OCI-M2 (cell line): ENCODE measurements at regions not wholly inside any gene's neighbourhood (a gene's known extent, or its start where the extent isn't known, plus 50 kb on each side); places are given as distances from the start of the nearest gene placed in this dataset.

Experiments
- DNase-seq: peaks from one replicate; lab custom pipeline; 2025; ENCODE audit not compliant: unreplicated experiment; lab: John Stamatoyannopoulos, UW

DNA sequence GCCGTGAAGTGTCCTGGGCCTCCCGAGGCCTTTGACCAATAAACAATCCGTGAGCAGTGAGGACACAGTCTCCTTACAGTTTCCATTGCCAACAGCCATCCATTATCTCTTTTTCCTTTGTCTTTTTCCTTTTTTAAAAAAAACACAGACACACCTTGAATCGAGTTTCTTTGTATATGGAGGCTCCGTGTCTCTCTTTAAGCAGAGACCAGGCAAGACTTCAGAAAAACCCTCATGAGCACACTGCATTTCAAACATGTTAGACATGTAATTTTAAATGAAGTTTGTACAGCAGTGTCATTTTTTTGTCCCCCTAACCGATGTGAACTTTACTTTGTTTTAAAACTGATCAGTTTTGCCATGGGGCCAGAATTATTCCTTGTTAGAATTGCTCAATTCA, 111.1 kb downstream of the SPTSSA start:
- DNase-seq: no peak

DNA sequence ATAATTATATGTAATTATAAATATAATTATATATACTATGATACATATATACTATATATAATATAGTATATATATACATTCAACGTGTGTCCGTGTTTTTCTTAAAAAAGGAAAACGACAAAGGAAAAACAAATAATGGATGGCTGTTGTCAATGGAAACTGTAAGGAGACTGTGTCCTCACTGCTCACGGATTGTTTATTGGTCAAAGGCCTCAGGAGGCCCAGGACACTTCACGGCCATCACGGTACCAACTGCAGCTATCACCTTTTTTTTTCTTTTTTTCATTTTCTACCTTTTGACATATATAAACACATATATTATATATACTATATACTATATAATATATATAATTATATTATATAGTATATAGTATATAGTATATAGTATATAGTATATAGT, 113.4 kb downstream of the SPTSSA start:
- no peak for DNase-seq

DNA sequence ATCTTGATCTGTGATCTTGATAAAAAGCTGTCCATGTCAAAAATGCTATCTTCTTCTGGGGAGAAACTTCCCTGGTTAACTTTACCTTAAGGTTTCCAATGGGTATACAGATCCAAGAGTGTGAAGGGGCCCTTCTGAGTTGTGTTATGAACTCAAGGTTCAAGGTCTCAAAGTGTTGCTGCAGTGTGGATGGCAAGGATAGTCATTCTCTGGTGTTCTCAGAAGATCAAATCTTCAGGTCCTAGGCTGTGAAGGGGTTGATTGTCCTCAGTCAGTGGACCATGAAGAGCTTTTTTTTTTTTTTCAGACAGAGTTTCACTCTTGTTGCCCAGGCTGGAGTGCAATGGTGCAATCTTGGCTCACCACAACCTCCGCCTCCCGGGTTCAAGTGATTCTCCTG, 114.4 kb downstream of the SPTSSA start:
- DNase-seq: no peak

DNA sequence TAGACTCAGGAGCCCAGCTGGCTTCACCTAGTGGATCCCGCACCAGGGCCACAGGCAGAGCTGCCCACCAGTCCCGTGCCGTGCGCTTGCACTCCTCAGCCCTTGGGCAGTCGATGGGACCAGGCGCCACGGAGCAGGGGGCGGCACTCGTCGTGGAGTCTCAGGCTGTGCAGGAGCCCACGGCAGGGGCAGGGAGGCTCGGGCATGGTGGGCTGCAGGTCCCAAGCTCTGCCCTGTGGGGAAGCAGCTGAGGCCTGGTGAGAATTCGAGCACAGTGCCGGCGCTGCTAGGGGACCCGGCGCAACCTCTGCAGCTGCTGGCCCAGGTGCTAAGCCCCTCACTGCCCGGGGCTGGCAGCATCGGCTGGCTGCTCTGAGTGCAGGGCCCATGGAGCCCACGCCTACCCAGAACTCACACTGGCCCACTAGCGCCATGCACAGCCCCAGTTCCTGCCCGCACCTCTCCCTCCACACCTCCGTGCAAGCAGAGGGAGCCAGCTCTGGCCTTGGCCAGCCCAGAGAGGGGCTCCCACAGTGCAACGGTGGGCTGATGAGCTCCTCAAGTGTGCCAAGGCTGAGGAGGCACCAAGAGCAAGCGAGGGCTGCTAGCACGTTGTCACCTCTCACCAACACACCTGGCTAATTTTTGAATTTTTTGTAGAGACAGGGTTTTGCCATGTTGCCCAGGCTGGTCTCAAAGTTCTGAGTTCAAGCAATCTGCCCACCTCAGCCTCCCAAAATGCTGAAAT, 116.1 kb downstream of the SPTSSA start:
- no peak for DNase-seq

DNA sequence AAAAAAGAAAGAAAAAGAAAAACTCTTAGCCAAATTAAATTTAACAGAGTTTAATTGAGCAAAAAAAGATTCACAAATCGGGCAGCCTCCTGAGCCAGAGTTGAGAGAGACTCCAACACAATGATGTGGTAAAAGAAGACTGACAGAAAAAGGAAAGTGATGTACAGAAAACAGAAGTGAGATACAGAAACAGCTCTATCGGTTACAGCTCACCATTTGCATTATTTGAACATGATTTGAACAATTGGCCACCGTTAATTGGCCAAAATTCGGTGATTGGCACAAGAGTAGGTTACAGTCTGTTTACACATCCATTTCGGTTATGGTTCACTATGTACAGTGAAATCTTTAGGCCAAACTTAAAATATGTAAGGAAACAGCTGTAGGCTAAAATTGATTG, 117.7 kb downstream of the SPTSSA start:
- no peak for DNase-seq

DNA sequence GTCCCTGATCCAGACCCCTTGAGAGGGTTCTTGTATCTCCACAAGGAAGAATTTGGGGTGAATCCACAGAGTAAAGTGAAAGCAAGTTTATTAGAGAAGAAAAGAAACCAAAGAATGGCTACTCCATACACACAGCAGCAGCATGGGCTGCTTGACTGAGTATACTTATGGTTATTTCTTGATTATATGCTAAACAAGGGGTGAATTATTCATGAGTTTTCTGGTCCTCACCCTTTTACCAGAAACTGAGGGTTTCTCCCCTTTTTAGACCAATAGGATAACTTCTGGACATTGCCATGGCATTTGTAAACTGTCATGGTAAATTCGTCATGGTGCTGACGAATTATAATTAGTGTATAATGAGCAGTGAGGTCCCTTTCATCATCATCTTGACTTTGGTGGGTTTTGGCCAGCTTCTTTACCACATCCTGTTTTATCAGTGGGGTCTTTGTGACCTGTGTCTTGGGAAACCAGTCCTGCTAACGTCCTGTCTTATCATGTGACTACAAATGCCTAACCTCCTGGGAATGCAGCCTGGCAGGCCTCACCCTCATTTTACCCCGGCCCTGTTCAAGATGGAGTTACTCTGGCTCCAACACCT, 121.9 kb downstream of the SPTSSA start:
- no peak for DNase-seq

DNA sequence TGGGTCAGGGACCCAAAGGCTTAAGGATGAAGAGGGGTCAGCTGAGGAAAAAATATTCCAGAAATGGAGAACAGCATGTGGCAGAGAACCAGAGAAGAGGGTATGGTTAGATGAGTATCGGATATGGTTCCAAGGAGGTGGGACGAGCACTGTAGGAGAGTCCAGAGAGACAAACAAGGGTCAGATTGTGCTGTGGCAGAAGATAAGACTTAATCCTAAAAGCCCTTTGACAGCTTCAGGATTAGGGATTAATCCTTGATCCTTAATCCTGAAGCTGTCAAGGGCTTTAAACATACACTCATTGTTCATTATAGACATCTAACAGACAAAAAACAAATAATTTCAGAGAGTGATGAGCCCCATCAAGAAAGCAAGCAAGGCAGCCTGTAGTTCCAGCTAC, 124.0 kb downstream of the SPTSSA start:
- DNase-seq: no peak

DNA sequence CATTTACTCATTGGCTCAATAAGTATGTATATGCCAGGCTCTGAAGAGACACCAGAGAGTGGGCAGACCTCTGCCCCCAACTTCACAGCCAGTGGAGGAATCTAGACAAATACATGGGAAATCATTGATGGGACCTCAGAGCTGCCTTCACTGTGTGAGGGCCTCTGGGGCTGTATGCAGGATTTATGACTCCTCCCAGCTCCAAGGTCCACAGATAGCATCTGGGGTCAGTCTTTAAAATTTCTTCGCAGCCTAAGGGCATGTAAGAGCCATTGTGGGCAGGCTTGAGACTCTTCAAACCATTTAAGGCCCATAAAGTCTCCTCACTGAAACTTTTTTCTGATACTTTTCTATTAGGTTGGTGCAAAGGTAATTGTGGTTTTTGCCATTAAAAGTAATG, 125.5 kb downstream of the SPTSSA start:
- DNase-seq: no peak

DNA sequence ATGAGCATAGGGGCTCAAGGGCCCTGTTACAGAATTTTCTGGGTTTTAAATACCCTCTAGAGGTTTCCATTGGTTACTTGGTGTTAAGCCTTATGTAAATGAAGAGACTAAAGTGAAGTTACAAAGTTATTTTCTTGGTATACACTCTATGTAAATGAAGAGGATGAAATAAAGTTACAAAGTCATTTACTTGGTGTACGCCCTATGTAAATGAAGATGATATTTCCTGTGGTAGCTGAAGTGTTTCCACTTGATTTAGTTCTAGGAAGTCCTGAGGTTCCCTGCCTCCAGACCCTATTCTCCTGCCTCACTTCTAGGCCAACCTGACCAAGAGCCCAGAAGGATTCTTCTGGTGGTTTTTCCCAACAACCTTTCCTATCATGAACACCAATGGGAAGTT, 126.1 kb downstream of the SPTSSA start:
- DNase-seq: no peak

DNA sequence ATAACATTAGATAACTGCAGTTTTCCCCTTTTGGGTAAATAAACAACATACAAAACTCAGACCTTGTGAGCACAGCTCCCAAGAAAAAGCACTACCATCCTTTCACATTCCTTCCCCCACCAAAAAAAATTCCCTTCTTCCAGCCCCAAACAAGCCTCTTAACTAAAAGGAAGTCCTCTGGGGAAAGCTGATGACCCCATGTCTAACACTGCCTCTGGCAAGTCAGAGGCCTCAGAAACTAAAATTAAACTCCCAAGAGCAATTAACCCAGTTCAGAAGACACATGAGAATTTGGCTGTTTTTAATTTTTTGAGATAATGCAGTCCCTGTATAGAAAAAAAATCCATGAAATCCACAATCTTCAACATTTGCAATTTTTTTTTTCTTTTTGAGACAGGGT, 127.7 kb downstream of the SPTSSA start:
- no peak for DNase-seq

DNA sequence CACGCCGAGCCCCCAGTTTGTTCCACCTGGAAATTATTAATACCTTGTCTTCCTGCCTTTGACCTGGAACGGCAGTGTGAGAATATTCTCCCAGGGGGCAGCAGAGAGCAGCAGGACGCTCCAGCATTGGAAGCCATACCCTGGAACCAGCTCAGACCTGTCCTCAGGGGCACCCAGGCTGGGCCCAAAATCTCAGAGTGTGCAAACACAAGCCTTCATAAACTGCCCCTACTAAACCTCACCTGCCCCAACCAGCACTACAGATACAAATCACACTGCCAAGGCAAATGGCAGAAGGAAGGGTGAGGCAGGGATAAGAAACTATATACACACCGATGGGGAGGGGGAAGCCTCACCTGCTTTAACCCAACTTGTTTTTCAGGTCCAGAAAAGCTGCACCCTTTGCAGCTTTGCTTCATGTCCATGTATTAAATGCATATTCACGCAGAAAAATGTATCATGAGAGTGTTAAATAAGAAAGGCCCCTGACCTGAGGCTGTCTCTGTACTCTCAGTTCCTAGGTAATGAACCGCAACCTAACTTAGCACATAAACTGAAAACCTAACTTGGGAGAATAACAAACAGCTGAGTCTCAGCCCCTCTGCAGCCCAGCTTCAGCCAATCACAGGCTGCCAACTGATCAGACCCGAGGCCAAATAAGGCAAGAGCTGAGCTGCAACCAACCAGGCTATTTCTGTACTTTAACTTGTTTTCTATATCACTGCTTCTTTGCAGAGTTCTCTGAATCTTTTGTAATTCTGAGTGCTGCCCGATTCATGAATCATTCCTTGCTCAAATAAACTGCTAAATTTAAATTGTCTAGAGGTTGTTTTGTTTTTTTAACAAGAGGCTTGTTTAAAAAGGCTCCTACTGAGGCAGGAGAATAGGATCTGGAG, 130.1 kb downstream of the SPTSSA start:
- no peak for DNase-seq

DNA sequence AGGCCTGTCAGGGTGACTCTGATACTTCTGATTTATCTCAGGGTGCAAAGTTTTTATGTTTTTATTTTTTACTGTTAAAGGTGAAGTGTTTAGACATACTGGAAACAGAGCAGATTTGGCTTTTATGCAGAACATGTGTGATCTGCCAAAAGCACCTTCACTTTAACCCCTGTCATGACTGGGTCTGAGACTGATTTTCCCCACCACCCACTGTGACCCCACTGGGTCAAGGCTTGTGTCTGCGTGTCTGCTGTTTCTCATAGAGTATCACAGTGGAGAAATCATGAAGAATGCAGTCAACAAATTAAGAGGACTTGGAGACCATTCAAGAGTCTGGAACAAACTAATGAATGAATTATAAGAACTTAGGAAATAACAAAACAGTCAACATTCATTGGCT, 131.2 kb downstream of the SPTSSA start:
- DNase-seq: no peak

DNA sequence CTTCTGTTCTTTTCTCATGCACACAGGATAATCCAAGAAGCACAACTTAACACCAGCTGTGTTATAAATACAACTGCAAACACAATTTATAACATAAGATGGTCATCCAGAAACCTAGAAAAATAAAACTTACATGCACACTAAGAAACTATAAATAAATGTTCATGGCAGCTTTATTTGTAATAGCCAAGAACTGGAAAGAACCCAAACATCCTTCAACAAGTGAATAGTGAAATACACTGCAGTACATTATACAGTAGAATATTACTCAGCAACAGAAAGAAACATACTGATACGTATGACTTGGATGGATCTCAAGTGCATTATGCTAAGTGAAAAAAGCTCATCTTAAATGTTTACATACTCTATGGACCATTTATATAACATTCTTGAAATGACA, 132.7 kb downstream of the SPTSSA start:
- no peak for DNase-seq

DNA sequence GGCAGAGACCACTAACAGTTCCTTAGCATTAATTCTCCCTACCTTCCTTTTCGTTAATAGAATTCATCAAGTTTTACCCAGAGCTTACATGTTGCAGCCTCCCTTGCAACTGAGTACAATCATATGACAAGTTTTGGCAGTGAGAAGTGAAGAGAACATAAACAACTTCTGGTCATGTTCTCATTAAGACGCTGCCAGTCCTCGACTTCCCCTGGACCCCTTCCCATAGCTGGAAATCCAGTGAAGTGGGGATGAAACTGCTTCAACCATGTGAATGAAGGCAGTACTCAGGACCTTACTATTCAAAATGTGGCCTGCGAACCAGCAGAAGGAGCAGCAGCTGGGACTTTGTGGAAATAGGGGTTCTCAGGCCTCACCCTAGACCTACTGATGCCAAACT, 133.9 kb downstream of the SPTSSA start:
- no peak for DNase-seq

DNA sequence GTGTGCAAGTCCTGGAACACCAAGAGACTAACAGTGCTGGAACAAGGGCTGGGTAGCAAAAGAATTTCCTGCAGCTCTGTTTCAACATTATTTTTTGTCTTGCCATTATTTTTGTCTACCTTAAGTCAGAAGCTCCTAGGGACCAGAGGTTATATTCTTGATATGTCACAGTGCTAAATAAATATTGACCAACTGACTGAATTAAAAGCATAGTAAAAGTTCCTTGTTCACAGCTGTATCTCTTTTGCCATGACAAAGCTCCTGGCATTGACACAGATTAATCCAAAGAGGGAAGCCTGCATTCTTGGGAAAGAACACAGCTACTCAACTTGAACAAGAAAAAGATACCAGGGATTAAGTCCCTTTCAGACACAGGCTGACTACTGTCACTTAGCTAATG, 136.5 kb downstream of the SPTSSA start:
- no peak for DNase-seq

DNA sequence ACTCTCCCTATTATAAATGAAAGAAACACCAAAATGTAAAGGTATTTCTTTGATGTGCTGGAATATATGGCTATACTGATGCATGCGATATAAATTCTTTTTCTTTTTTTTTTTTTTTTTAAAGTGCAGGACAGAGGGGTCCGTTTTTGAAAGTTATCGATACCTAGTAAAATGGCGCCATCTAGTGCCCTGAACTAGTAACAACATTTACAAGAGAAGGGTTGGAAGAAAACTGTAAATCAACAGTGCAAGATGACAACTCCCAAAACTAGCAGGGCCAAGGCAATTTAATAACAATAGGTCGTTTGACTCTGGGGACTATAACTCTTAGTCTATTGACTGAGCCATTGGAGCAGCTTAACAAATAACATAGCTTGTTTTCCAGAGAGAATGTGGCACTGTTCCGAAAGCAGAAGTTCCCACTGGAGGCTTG, 137.7 kb downstream of the SPTSSA start:
- no peak for DNase-seq

DNA sequence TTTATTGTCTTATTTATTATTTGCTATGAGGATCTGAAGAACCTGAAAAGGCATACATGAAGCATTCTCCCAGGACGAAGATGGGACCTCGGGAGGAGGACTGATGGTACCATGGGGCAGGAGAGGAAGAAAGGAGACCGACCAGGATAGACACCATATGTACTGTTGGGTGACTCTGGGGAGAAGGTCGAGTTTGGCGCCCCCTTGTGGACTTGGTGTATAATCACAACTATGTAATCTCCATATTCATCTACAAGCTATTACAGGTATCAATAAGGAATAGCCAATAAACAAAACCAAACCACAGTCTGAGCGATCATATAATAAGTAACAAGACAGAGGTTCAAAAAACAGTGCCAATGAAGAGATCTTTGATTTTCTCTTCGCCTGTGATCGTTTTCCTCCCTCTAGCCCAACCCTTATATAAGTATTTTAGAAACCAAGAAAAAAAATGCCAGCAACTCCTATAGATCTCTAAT, 139.1 kb downstream of the SPTSSA start:
- no peak for DNase-seq

DNA sequence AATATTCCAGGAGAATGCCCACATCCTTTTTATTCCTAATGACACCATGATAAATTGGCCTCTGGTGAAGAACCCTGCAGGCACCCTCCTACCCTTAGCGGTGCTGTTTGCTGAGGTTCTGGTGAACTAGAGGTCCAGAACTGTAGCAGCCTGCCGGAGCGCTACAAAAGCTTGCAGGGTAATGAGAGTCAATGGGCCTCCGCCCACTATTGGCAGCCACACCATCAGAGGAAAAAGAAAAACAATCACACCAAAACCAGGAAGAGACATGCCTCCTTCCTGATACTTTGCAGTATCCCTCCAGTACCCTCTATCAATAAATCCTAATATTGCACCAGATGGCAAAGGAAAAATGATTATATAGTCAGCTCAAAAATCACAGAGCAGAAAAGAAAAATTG, 142.9 kb downstream of the SPTSSA start:
- DNase-seq: no peak

DNA sequence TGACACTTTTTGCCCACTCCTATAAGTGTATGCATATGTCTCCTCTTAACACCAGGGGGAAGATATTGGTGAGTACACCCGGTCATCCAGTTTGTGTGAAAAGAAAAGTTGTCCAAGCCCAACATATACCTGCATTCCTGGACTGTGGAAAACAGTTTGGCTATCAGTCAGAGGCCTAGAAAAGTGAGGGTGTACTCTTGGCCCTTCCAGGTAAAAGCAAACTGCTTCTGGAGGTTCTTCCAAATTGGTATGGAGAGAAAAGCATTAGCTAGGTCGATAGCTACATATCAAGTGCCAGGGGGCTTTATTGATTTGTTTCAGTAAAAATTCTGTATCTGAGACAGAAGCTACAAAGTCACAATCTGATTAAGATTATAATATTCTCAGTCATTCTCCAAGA, 144.0 kb downstream of the SPTSSA start:
- no peak for DNase-seq

DNA sequence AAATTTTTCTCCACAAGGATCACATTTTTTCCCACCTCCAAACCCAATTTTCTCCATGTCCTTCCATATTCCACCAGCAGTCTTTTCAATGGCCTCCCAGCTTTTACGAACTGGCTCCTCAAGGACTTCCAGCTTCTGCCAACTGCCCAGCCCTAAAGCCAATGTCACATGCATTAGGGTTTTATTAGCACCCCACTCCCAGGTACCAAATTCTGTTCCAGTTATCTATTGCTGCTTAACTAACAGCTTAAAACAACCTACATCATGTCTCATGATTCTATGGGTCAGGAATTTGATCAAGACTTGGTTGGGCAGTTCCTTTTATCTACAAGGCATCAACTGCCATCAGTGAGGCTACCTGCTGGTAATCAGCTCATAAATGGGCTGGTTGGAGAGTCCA, 151.3 kb downstream of the SPTSSA start:
- no peak for DNase-seq

DNA sequence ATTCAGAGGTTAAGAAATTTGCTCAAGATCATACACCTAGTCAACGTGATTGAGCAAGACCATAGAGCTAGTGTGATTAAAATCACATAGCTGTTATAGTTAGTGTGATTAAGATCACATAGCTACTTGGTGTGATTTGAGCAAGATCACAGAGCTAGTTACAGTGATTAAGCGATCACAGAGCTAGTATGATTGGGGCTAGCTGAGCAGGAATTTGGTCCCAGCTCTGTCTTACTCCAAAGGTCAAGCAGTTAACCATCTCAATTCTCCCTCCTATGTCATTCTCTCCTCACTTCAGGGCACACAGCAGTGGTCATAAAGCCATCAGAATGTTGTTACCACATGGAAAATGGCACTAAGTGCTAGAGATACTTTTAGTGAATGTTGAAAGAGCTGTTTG, 158.2 kb downstream of the SPTSSA start:
- no peak for DNase-seq

DNA sequence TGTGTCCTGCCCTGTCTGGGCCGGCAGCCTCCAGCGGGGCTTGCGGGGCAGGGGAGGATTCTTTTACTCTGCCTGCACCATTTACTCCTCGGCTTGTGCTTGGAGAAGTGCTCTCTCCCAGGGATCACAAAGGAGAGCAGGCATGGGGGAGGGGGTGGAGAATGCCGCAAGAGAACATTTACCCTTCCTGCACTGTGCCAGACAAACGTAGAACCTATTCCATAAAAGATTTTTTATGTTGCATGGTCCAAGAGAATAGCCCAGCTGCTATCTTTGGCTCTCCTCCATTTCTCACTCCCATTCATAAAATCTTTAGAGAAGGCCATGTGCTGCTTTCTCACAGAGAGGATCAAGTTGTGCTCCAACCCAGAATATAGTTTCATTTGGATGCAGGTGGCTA, 159.4 kb downstream of the SPTSSA start:
- DNase-seq: no peak
